ENCODE measurements at regions not wholly inside any gene's neighbourhood (a gene's known extent, or its start where the extent isn't known, plus 50 kb on each side); places are given as distances from the start of the nearest gene placed in this dataset.
"Not testable (repeated sequence)": the region's sequence is repeated elsewhere in the genome, so short reads cannot be mapped to it uniquely, and the experiment has no call there.

- DNase-seq (ENCODE audit: low spot score): no peak
Measured at GRCh38 chr5:109989994-109990722, 300.4 kb downstream of the MAN2A1 start.

- no peak for DNase-seq (ENCODE audit: low spot score)
Measured at GRCh38 chr5:109990723-109991359, 301.1 kb downstream of the MAN2A1 start.

GRCh38 chr5:109992264-109992915, 302.7 kb downstream of the MAN2A1 start:
- DNase-seq (ENCODE audit: low spot score): no peak

- DNase-seq (ENCODE audit: low spot score): no peak
Measured at GRCh38 chr5:109994135-109994534, 304.4 kb downstream of the MAN2A1 start.

GRCh38 chr5:109996246-109996645, 306.5 kb downstream of the MAN2A1 start:
- no peak for DNase-seq (ENCODE audit: low spot score)

GRCh38 chr5:109997161-109997560, 307.4 kb downstream of the MAN2A1 start:
- peak; percentile 73 for DNase-seq (ENCODE audit: low spot score)

- no peak for DNase-seq (ENCODE audit: low spot score)
Measured at GRCh38 chr5:109998208-109998607, 308.5 kb downstream of the MAN2A1 start.

- no peak for DNase-seq (ENCODE audit: low spot score)
Measured at GRCh38 chr5:109998726-109999125, 309.0 kb downstream of the MAN2A1 start.

GRCh38 chr5:110001648-110002047, 311.9 kb downstream of the MAN2A1 start:
- no peak for DNase-seq (ENCODE audit: low spot score)

- DNase-seq (ENCODE audit: low spot score): no peak
Measured at GRCh38 chr5:110002652-110003051, 312.9 kb downstream of the MAN2A1 start.

GRCh38 chr5:110005907-110006562, 316.3 kb downstream of the MAN2A1 start:
- DNase-seq (ENCODE audit: low spot score): not testable (repeated sequence)

GRCh38 chr5:110007101-110007500, 317.4 kb downstream of the MAN2A1 start:
- DNase-seq (ENCODE audit: low spot score): no peak

GRCh38 chr5:110008131-110008530, 318.4 kb downstream of the MAN2A1 start:
- peak; percentile 74 for DNase-seq (ENCODE audit: low spot score)

GRCh38 chr5:110012145-110012544, 322.4 kb downstream of the MAN2A1 start:
- no peak for DNase-seq (ENCODE audit: low spot score)

- DNase-seq (ENCODE audit: low spot score): no peak
Measured at GRCh38 chr5:110013017-110013416, 323.3 kb downstream of the MAN2A1 start.

- DNase-seq (ENCODE audit: low spot score): no peak
Measured at GRCh38 chr5:110017854-110018253, 328.1 kb downstream of the MAN2A1 start.

- DNase-seq (ENCODE audit: low spot score): no peak
Measured at GRCh38 chr5:110018509-110018908, 328.8 kb downstream of the MAN2A1 start.

GRCh38 chr5:110019119-110019518, 329.4 kb downstream of the MAN2A1 start:
- DNase-seq (ENCODE audit: low spot score): no peak

- DNase-seq (ENCODE audit: low spot score): no peak
Measured at GRCh38 chr5:110019780-110020179, 330.1 kb downstream of the MAN2A1 start.

- no peak for DNase-seq (ENCODE audit: low spot score)
Measured at GRCh38 chr5:110021251-110021650, 331.5 kb downstream of the MAN2A1 start.

- DNase-seq (ENCODE audit: low spot score): no peak
Measured at GRCh38 chr5:110025160-110025559, 335.4 kb downstream of the MAN2A1 start.

- no peak for DNase-seq (ENCODE audit: low spot score)
Measured at GRCh38 chr5:110027527-110028322, 338.0 kb downstream of the MAN2A1 start.
